Fibroblast of skin of right biceps (primary cell): ENCODE measurements at regions not wholly inside any gene's neighbourhood (a gene's known extent, or its start where the extent isn't known, plus 50 kb on each side); places are given as distances from the start of the nearest gene placed in this dataset.
"Not testable (repeated sequence)": the region's sequence is repeated elsewhere in the genome, so short reads cannot be mapped to it uniquely, and the experiment has no call there.

ENCODE experiments used
- DNase-seq: peaks from one replicate; pipeline ENCODE4 v3.0.0-alpha.2; 2013

- no peak for DNase-seq
Measured at GRCh38 chr11:104699981-104700380, 198.3 kb downstream of the CASP12 start.

- DNase-seq, result no peak
Measured at GRCh38 chr11:104695065-104695463, 203.2 kb downstream of the CASP12 start.

GRCh38 chr11:104694259-104695064, 203.8 kb downstream of the CASP12 start:
- DNase-seq, result peak; percentile 92

GRCh38 chr11:104692751-104693150, 205.5 kb downstream of the CASP12 start:
- DNase-seq, result no peak

- DNase-seq, result no peak
Measured at GRCh38 chr11:104691129-104691528, 207.1 kb downstream of the CASP12 start.

- DNase-seq, result no peak
Measured at GRCh38 chr11:104690241-104690640, 208.0 kb downstream of the CASP12 start.

- no peak for DNase-seq
Measured at GRCh38 chr11:104688731-104689130, 209.5 kb downstream of the CASP12 start.

- DNase-seq, result no peak
Measured at GRCh38 chr11:104682206-104682605, 216.1 kb downstream of the CASP12 start.

- DNase-seq, result no peak
Measured at GRCh38 chr11:104679258-104679657, 219.0 kb downstream of the CASP12 start.

GRCh38 chr11:104678408-104678807, 219.9 kb downstream of the CASP12 start:
- no peak for DNase-seq

GRCh38 chr11:104677069-104677468, 221.2 kb downstream of the CASP12 start:
- DNase-seq, result not testable (repeated sequence)

GRCh38 chr11:104672897-104673296, 225.4 kb downstream of the CASP12 start:
- no peak for DNase-seq

GRCh38 chr11:104668797-104669463, 229.3 kb downstream of the CASP12 start:
- peak; percentile 88 for DNase-seq

GRCh38 chr11:104666624-104667023, 231.6 kb downstream of the CASP12 start:
- DNase-seq, result no peak

GRCh38 chr11:104665641-104666040, 232.6 kb downstream of the CASP12 start:
- no peak for DNase-seq

GRCh38 chr11:104663190-104664140, 234.8 kb downstream of the CASP12 start:
- DNase-seq, result peak; percentile 42

- no peak for DNase-seq
Measured at GRCh38 chr11:104661901-104662300, 236.4 kb downstream of the CASP12 start.

GRCh38 chr11:104661471-104661870, 236.8 kb downstream of the CASP12 start:
- no peak for DNase-seq

GRCh38 chr11:104658177-104658576, 240.1 kb downstream of the CASP12 start:
- DNase-seq, result no peak

- no peak for DNase-seq
Measured at GRCh38 chr11:104657083-104657482, 241.2 kb downstream of the CASP12 start.

- DNase-seq, result no peak
Measured at GRCh38 chr11:104655066-104655465, 243.2 kb downstream of the CASP12 start.

GRCh38 chr11:104654181-104654813, 244.0 kb downstream of the CASP12 start:
- DNase-seq, result no peak

GRCh38 chr11:104653407-104653806, 244.9 kb downstream of the CASP12 start:
- DNase-seq, result peak; percentile 50
